ENCODE measurements at regions not wholly inside any gene's neighbourhood (a gene's known extent, or its start where the extent isn't known, plus 50 kb on each side); places are given as distances from the start of the nearest gene placed in this dataset.

DNA sequence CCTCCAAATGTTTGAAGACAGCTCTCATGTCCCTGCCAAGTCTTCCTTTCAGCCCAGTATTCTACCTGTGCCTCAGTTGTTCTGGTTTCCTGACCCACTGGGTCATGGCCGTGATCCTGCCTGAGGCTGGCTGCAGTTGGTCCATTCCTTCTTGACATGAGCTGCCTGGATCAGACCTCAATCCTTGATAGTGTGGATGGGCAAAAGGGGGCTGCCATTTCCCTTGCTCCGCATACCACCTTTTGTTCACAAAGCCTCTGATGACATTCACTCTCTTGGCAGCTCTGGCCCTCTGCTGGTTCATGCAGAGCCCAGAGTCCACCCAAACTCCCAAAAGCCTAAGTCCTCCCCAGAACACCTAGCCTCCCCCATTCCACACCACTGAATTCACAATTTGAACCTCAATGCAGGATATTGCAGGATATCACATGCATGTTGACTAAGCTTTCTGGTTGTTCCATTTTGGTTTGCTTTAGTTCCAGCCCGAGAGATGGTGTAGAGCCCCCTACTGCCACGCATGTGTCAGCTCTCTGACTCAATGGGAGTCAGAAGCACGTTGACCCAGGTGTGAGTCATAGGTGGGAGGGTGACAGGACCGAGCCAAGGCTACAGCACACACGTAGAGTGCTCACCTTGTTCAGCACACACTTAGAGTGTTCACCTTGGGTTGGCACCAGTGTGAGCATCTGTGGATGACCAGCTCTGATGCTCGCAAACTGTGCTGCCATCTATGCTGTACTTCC, 137.2 kb downstream of the MTX3 start:
- FAIRE-seq (no peak), DNase-seq (ENCODE audit: insufficient read length, low spot score) (peak; percentile 40)
- TF ChIP-seq POLR2A (IDR thresholded peaks at IDR 0.05; ENCODE audit: low read depth, low read length) = no peak

DNA sequence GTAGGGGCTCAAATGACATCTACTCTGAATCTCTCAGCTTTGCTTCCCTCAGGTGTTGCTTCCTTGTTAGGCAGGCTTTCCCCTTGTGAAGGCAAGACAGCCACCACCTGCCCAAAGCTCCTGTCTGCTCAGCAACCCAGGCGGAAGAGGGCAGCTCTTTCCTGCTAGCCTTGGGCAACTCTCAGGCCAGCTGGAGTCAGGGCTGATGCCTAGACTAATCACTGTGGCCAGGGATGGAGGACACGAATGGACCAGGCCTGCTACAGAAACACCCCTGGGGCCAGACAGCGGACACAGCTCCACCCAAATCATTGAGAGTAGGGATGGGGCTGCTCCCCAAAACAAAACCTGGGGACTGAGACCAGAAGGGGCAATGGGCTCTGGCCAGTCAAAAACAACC, 138.0 kb downstream of the MTX3 start:
- DNase-seq (ENCODE audit: insufficient read length, low spot score) = no peak
- no peak for FAIRE-seq
- TF ChIP-seq POLR2A (IDR thresholded peaks at IDR 0.05; ENCODE audit: low read depth, low read length) = no peak

DNA sequence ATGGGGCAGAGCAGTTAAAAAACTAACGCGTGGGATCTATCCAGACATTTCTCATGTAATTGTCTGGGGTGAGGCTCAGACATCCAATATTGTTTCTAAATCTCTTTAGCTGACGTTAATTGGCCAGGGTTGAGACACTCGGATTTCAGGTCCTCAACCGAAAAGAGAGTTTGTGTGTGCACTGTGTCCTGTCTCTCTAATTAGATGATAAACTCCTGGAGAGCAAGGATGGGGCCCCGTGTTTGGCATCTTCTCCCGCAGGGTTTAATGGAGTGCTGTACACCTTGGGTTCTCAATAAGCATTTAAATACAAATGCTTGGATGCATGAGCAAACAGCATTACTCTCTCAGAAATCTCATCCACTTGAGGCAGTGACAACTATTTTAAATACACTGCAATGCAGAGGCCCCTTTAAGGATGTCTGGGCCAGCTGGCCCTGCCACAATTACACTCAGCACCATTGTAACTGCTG, 139.6 kb downstream of the MTX3 start:
- no peak for FAIRE-seq
- TF ChIP-seq POLR2A (IDR thresholded peaks at IDR 0.05; ENCODE audit: low read depth, low read length) = no peak
- no peak for DNase-seq (ENCODE audit: insufficient read length, low spot score)

DNA sequence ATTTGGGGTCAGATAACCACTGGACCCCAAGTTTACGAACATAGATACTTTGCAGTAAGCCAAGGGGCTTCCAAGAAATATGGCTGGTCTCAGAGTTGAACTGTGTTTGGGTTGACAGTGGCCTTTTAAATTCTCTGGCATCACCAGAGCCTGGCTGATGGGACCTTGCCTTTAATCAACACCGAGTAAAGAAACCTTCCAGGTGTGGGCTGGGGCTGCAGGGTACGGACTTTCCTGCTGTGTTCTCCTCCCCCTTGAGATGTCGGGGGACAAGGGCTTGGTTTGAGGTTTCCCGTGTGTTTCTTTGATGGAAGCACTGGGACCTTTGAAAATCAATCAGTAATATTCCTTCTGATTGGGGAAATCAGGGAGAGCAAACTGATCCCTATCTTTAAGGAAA, 140.1 kb downstream of the MTX3 start:
- FAIRE-seq (no peak), DNase-seq (ENCODE audit: insufficient read length, low spot score) (no peak)
- no peak for TF ChIP-seq POLR2A (IDR thresholded peaks at IDR 0.05; ENCODE audit: low read depth, low read length)

DNA sequence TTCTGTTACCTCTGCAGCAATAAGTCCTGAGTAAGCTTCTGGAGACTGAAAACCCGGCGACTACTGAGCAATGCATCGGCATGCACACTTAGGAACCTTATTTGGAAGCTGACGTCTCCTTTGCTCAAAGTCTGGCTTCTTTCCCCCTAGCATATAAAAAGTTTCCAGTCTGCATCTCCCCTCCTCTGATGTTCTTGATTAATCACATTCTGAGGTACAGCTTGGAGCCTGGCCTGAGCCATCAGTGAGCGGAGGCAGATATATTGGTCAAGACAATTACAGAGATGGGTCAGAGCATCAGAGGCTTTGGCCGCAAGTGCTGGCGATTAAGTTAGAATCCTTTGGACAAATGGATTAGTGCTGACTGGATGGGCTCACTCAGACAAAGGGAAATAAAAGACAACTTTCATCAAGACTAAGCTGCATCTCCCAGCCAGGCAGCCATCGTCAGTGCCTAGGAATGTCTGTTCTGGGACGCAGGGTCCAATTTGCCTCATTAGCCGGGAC, 140.7 kb downstream of the MTX3 start:
- TF ChIP-seq POLR2A (IDR thresholded peaks at IDR 0.05; ENCODE audit: low read depth, low read length) = no peak
- FAIRE-seq (no peak), DNase-seq (ENCODE audit: insufficient read length, low spot score) (no peak)

DNA sequence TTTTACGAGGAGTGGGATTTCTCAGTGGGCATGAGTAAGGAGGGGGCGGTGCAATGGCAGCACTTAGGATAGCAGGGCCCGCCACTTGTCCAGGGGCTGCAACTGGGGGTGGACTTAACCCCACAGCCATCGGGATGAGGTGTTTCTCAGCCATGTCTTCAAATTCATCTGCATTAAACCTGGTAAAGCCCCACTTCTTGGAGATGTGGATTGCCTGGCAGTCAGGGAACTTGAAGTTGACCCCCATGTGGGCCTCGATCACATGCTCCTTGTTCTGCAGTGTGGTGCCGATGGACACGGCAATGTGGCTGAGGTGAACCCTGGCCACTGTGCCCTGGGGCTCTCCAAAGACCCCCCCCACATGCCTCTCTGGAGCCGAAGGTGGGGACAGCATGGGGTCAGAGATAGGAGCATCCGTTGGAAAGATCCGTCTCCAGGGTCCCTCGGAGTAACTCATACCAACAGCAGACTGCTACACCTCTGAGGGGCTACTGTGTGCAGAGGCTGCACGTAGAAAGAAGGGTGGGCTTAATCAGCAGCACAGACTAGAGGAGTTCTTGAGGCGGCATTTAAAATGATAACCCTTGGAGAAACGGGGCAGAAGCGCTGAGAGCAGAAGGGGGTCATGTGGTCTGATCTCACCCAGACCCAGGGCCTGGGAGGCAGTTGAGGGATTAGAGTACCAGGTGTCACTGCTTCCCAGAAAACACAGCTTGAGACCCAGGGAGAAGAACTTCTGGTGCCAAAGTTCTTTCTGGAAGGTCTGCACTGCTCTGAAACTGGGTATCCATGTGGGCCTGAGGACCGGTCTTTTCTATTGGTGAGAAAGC, 141.4 kb downstream of the MTX3 start:
- no peak for TF ChIP-seq POLR2A (IDR thresholded peaks at IDR 0.05; ENCODE audit: low read depth, low read length)
- DNase-seq (ENCODE audit: insufficient read length, low spot score) = no peak
- FAIRE-seq = no peak

Measured in H54 (cell line).